ENCODE measurements at regions not wholly inside any gene's neighbourhood (a gene's known extent, or its start where the extent isn't known, plus 50 kb on each side); places are given as distances from the start of the nearest gene placed in this dataset.

- TF ChIP-seq CTCF (IDR thresholded peaks at IDR 0.05) (no peak), CREB1 (CRISPR knock-in tag; IDR thresholded peaks at IDR 0.05) (no peak), ZNF138 (CRISPR knock-in tag; conservative IDR thresholded peaks at IDR 0.05) (no peak), ETV6 (CRISPR knock-in tag; IDR thresholded peaks at IDR 0.05) (no peak), JAZF1 (CRISPR knock-in tag; IDR thresholded peaks at IDR 0.05) (no peak), USF2 (CRISPR knock-in tag; IDR thresholded peaks at IDR 0.05) (no peak), ESRRA (CRISPR knock-in tag; IDR thresholded peaks at IDR 0.05; ENCODE audit: borderline replicate concordance) (no peak), NR3C1 (CRISPR knock-in tag; conservative IDR thresholded peaks at IDR 0.05; ENCODE audit: low read depth) (no peak)
- TF ChIP-seq, protein P1, sequence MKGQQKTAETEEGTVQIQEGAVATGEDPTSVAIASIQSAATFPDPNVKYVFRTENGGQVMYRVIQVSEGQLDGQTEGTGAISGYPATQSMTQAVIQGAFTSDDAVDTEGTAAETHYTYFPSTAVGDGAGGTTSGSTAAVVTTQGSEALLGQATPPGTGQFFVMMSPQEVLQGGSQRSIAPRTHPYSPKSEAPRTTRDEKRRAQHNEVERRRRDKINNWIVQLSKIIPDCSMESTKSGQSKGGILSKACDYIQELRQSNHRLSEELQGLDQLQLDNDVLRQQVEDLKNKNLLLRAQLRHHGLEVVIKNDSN (CRISPR knock-in tag; IDR thresholded peaks at IDR 0.05): no peak
These were observed 164.8 kb upstream of the RORA start for GRCh38 chr15:61393949-61394348.

Data from WTC11 (cell line).